ENCODE measurements at regions not wholly inside any gene's neighbourhood (a gene's known extent, or its start where the extent isn't known, plus 50 kb on each side); places are given as distances from the start of the nearest gene placed in this dataset.

DNA sequence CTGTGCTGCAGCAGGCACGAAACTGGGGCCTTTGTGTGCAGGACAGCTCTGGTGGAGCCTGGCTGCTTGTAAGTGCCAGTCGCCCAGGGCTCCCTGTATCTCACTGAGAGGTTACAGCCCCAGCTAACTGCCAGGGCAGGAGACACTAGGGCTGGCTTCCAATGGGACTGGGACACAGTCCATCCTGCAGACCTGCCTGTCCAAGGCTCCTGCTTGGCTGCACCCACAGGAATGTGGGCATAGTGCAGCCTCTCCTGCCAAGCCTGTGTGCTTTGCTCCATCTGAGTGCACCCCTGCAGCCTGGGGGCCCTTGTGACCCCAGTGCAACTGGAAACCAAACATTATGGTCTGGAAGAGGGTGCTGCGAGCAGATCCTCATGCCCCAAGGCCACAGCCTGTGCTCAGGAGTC is 144.0 kb downstream of the ADAM29 start:
- Histone ChIP-seq H2AFZ (ENCODE audit: low read depth, low read length) (no peak overlapping the region), H3K9me1 (ENCODE audit: control insufficient read depth, insufficient read depth, low read length) (no peaks in the 10 kb centered on the region), H4K20me1 (replicated peaks; ENCODE audit: control insufficient read depth, insufficient read depth, low read length) (no peaks in the 10 kb centered on the region), H3K9ac (ENCODE audit: insufficient read depth in 1 of 2, low read depth in 2 of 2, low read length in 2 of 2) (no peak overlapping the region), H3K36me3 (ENCODE audit: control insufficient read depth, insufficient read depth, low read length) (no peaks in the 10 kb centered on the region), H3K4me1 (replicated peaks in 1 of 2; ENCODE audit: control insufficient read depth in 2 of 2, insufficient read depth in 2 of 2, low read length in 2 of 2) (no peaks in the 10 kb centered on the region), H3K27ac (ENCODE audit: extremely low read depth, low read depth, low read length) (no peak overlapping the region), H3K4me3 (no peak overlapping the region), H3K79me2 (ENCODE audit: control insufficient read depth, insufficient read depth, low read length) (no peaks in the 10 kb centered on the region), H3K4me2 (ENCODE audit: insufficient read depth, low read length) (no peak overlapping the region), H3K9me3 (replicated peaks; ENCODE audit: control insufficient read depth, insufficient read depth, low read depth, low read length) (no peaks in the 10 kb centered on the region), H3K27me3 (ENCODE audit: control insufficient read depth in 2 of 2, insufficient read depth in 2 of 2, low read length in 2 of 2) (no peaks in the 10 kb centered on the region)
- no TSS peak for BruUV-seq (replicated peaks)
- no peak for ATAC-seq
- POLR2A ChIA-PET: no interaction called here
- TF ChIP-seq PHTF2 (CRISPR knock-in tag; IDR thresholded peaks at IDR 0.05) (no peak), ZKSCAN8 (CRISPR knock-in tag; IDR thresholded peaks at IDR 0.05) (no peak), EGR1 (conservative IDR thresholded peaks at IDR 0.05) (no peak), C11orf30 (IDR thresholded peaks at IDR 0.05; ENCODE audit: low read depth) (no peak), PYGO2 (tag; IDR thresholded peaks at IDR 0.05) (no peak), PCBP2 (IDR thresholded peaks at IDR 0.05; ENCODE audit: low read depth, low read length, poor library complexity, severe bottlenecking) (no peak), BRD9 (IDR thresholded peaks at IDR 0.05; ENCODE audit: low read depth, partially characterized antibody) (no peak), ZBTB8A (IDR thresholded peaks at IDR 0.05; ENCODE audit: partially characterized antibody) (no peak), TBL1XR1 (IDR thresholded peaks at IDR 0.05; ENCODE audit: low read length in 2 of 2) (no peak)
- TF ChIP-seq, protein P1, sequence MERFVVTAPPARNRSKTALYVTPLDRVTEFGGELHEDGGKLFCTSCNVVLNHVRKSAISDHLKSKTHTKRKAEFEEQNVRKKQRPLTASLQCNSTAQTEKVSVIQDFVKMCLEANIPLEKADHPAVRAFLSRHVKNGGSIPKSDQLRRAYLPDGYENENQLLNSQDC (CRISPR knock-in tag; IDR thresholded peaks at IDR 0.05): no peak
- TF ChIP-seq, protein P2, sequence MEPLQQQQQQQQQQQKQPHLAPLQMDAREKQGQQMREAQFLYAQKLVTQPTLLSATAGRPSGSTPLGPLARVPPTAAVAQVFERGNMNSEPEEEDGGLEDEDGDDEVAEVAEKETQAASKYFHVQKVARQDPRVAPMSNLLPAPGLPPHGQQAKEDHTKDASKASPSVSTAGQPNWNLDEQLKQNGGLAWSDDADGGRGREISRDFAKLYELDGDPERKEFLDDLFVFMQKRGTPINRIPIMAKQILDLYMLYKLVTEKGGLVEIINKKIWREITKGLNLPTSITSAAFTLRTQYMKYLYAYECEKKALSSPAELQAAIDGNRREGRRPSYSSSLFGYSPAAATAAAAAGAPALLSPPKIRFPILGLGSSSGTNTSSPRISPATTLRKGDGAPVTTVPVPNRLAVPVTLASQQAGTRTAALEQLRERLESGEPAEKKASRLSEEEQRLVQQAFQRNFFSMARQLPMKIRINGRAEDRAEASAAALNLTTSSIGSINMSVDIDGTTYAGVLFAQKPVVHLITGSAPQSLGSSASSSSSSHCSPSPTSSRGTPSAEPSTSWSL (CRISPR knock-in tag; IDR thresholded peaks at IDR 0.05; ENCODE audit: borderline replicate concordance): no peak
- WGBS (ENCODE audit: insufficient coverage, low coverage, missing lambda C conversion rate): 0% methylated on average over 3 of the region's 3 CpGs
- in situ Hi-C loops (cut with MboI): no loop called here
- DNase-seq (ENCODE audit: extremely low read depth in 1 of 4, low spot score in 3 of 4): no peak
- CTCF ChIA-PET (ENCODE audit: low intra/inter-chr PET ratio): no interaction called here
- intact Hi-C loops (cut with micrococcal nuclease): no loop called here
- FAIRE-seq: no peak

Data from K562 (cell line).